GM19351 (cell line): ENCODE measurements at regions not wholly inside any gene's neighbourhood (a gene's known extent, or its start where the extent isn't known, plus 50 kb on each side); places are given as distances from the start of the nearest gene placed in this dataset.
A peak's percentile ranks its signal among the peaks of the same experiment; 100 is the strongest.

Source experiments
- ATAC-seq: cut with Tn5 transposase; IDR thresholded peaks from one replicate; pipeline ENCODE4 v1.9.1; 2021; ENCODE audit warnings: mild to moderate bottlenecking, moderate library complexity; ENCODE audit not compliant: unreplicated experiment

DNA sequence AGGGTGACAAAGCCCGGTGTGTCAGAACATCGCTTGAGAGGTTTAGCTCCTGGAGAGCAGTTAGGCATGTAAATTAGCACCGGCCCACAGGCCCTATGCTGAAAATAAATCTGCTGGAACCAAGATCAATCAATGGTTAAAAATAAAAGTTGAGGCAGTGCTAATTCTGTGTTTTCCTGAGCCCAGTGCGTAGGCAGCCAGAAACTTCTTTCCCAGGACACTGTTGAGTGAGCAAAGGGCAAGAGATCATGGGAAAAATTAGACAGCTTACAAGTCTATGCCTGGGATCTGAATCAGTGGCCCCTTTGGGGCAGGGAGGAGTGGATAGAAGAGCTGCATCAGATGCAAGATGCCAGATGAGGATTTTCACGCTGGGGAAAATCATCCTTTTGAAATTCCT lies 539.2 kb downstream of the BUD13 start:
- no peak for ATAC-seq

DNA sequence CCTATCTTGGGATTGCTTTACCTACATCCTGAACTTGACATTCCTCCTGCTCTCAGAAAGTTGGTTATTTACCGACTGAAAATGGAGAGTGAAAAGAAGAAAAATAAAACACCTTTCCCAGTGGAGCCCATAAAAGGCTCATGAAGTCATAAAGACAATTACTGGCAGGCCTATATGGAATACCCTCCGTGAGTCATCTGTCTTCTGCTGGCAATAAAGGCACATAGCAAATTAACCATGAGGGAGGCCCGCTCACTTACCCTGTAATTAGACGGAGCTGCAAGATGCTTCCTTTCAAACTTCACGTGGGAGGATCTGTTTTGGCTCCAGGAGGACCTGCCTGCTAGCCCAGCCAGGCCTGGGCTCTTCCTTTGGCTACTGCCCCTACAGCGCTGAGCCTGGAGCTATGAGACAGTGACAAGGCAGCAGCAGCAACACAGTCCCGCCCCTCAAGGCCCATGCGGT lies 540.4 kb downstream of the BUD13 start:
- ATAC-seq = no peak

DNA sequence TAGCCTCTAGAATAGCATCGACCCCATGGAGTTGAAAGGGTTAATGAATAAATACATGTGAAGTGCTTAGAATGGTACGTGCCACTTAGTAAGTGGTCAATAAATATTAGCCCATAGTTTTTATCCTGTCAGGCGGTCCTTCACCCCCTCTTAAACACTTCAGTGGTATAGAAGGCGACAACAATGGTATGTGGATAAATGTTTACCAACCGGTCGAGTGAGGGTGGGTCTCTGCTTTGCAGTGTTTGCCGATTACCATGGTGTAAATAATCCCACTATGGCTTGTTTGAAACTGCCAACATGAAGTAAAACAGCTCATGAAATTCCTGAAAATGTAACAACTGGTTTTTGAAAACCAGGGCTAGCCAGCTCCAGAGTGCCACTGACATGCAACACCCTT lies 541.2 kb downstream of the BUD13 start:
- no peak for ATAC-seq

DNA sequence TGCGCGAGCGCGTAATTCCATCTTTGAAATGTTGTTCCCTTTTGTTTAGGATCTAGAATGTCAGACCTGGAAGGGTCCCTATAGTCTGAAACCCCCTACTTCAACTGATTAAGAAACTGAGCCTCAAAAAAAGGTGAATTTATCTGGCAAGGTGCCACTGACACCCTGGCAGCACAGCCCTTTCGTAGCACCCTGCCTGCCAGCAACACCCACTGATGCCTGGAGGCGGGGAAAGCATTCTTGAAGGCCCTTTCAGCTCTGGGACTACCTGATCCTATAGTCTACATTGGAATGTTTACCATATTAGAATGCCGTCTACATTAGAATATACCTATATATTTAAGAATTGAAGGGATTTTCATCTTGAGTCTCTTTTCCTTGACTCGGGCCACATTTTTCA lies 542.3 kb downstream of the BUD13 start:
- no peak for ATAC-seq

DNA sequence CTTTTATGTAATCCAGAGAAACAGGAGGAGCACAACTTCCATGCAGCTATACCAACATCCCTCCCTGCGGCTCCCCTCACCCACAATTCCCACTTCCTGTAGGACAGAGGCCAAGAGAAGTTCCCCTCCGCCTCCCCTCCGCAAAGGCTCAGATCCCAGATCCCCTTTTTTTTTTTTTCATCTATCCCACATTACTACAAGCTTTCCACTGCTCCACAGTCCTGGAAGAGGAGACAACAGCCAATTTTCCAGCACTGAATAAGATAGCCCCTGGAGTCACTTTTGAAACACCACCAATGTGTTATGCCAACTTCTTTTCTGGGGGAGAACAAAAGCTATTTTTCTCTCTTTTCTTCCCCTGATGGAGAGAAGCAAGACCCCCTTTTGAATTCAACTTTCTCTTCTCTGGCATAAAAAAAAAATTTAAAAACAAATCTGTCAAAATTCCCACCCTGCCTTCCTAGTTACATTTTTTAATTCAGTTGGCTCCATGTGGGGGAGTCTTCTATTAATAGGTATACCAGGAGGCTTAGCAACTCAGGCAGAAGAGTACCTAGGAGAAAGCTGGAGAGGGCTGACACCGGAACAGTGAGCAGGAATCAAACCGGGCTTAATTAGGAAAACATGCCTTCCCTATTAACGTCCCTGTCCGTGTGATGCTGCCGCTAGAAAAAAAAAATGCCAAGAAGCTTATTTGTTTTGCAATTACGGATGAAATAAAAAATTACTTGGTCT lies 543.4 kb downstream of the BUD13 start:
- ATAC-seq = no peak

DNA sequence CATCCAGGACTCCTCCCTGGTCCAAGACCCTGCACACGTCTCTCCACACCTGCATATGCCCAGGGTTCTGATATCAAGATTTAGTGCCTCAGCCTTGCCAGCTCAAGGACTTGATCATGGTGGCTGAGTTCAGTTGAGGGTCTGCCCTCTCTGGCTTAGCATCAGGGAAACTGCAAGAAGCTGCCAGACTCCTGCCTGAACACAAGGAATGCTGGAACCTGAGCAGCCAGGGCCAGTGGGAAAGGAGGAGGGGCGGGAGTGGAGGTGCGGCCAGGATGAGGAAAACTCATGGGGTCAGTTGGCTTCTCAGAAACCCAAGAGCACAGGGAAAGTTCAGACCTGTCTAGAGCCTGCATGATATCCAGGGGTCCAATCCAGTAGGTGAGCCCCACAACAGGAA lies 546.1 kb downstream of the BUD13 start:
- ATAC-seq = no peak

DNA sequence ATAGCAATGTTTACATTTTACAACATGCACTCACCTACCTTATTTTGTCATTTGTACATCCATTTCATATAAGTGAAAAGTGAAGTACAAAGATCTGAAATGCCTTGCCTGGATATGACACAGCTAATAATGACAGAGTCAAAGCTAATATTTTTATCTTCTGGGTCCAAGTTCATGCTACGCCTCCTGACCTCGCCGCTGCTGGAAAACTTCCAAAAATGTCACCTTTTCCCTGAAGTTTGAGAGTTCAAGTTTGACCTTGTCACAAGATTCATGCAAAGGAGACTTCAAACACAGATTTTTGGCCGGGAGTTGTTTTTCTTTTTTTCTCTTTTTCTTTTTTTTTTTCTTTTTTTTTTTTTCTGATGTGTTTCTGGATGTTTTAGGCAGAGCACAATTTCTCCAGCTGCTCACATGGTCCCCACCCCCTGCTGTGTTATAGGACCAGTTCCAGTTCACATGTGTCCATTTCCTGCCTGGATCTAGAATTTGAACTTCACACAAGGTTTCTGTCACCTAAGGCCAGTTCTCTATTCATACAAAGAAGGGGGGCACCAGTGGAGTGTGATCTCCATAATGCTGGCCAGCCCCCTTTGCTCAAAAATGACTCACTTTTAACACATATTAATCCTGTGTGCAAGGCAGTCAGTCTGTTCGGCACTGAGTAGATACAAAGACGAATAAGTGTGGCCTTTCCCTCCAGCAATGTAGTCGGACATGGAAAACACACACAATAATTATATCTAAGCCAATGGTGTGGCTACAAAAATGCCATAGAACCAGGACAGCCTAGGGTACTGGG lies 546.8 kb downstream of the BUD13 start:
- ATAC-seq = no peak

DNA sequence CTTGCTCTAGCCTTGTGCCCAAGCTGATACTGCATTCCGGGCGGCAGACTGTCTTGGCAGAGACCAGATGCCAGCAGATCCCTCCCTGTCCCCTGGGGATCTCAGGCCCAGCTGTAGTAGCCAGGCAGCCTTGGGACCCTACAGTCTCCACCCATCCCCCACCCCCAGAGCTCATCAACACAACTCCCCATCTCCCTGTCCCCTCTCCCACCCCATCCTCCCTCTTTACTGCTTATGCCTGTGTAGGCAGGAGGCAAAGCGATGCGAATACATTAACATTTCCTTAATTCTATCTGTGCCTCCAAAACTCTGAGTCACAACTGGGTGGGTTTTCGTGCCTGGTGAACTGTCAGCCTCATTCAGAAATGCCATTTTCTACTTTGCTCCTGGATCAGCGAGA lies 547.6 kb downstream of the BUD13 start:
- no peak for ATAC-seq

DNA sequence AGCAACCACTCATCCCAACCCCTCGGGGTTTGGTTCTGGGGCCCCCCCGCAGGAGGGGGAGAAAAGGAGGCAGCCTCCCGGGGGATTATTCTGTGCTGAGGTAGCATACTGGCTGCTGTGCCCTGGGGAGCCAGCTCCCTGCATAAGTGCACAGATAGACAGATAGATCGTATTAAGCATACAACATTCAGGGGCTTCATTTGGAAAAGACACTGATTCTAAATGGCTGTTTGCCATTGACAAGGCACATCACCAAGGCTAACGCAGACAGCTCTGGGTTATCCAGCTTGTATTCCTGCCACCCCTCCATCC lies 547.9 kb downstream of the BUD13 start:
- ATAC-seq = no peak

DNA sequence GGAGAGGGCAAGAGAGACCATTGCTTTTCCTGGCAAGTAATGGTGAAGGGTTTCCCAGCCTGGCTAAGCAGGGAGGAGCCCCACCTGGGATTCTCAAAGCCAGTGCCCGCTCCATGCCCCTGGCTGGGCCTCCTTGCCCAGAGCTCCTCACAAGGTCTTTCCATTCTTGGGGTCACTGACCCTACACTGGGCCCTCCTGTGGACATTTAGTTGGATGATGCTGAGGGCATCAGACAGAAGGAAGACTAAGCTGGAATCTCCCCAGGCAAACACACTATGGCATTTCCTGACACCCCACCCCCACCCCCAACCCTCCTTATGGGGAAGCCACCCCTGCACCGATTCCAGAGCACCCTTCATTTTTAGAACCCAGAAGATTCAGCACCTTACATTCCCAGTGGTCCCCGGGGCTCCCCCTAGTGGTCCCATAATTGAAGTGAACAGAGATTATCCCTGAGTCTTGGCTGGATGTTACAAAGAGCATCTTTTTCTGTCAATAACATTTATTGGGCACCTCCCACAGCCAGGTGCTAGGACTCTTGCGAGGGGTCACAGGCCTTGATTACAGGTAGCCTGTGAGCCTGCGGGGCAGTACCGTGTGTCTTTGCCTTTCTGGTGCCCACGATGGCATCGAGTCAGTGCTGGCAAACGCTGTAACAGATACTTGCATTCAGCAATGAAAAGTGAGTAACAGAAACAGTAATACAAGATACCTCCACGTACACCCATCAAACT lies 548.5 kb downstream of the BUD13 start:
- ATAC-seq = peak; percentile 66

DNA sequence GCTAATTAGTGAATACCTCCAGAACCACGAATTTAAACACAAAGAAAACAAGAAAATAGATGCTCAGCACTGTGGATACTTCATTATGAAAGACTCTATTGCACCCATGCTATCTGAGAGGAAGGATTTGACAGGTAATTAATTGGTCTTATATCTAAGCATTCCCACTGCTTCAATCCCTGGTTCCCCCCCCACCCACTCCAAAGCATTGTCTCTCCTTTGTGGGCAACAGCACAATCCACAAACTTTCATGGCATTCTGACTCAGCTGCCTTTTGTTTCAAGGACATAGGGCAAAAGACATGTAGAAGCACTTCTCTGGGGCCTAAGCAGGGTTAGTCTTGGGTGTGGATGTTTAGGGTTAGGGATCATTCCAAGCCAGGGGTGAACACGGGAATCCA lies 551.4 kb downstream of the BUD13 start:
- ATAC-seq = no peak

DNA sequence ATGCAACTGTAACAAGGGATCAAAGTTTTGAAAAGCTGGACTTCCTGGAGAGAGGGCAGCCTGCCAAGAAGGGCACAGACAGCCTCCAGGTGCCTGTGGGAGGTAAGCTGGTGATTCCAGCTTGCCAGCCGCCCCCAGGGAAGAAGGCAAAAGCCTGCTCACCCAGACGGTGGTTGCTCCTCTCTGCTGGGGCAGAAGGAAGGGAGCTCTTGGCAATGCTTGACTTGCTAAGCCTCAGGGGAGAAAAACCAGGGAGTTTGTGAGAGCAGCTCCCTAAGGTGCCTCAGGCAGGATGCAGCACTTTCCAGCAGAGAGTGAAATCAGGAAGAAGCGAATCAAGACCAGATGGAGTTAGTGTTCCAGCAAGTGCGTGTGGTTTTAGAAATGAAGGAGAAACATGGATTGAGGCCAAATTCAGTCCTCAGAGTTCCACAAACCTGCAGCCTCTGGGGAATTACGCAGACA lies 553.6 kb downstream of the BUD13 start:
- ATAC-seq = no peak

DNA sequence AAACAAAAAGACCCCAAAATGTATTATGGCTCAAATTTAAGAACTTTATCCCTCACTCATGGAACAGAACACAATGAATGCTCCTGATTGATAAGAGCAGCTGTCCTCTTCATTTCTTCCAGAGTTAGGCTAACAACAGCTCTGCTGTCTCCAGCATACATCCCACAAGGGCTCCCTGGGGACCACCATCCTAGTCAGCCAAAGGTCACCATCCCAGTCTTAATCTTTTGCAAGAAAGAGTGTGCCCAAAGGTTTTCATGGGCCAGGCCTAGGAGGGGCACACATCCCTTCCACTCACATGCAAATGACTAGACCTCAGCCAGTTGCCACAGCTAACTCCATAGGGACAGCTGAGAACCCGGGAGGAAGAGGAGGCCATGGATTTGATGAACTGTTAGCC lies 555.3 kb downstream of the BUD13 start:
- ATAC-seq = no peak

DNA sequence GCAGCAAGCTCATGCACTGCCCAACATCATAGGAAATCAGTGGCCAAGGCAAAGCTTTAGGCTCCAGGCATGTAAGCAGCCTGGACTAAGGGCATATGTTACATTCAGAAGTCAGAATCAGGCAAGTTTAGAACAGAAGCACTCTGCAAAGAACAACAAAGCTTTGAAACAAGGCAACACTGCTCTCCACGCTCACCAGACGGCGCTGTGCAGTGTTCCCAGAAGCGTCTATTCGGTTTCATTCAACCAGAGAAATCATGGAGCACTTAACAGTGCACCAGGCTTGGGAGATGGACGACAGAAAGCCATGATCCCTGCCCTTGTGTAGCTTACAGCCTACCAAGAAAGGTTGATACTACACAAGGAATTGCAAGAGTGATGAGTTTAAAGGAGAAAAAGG lies 555.8 kb downstream of the BUD13 start:
- no peak for ATAC-seq

DNA sequence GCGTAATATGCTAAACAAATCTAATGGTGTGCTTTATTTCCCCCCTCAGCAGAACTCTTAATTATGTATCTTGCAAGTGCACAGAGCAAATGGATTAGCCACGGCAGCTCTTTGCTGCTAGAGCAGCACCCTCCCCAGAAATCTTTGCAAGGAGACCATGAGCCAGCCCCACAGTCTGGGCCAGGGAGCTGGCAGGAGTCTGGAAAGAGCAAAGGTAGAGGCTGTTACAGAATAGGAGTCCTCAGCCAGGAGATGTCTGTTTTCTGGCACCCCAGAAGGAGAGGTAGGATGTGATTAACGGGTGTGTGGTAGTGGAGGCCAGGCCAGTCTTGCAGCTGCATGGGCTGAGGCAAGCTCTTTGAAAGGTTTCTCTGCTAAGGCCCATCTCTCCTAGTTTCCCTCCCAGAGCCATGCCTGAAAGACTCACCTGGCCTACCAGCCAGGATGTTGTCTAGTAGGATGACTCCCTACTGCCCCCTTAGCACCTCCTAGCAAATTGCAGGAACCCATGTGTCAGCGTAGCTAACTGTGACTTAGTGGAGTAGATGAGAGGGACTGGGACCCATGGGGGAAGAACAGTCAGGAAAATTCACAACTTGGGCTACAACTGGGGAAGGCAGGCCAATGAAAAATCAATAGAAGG lies 557.2 kb downstream of the BUD13 start:
- no peak for ATAC-seq

DNA sequence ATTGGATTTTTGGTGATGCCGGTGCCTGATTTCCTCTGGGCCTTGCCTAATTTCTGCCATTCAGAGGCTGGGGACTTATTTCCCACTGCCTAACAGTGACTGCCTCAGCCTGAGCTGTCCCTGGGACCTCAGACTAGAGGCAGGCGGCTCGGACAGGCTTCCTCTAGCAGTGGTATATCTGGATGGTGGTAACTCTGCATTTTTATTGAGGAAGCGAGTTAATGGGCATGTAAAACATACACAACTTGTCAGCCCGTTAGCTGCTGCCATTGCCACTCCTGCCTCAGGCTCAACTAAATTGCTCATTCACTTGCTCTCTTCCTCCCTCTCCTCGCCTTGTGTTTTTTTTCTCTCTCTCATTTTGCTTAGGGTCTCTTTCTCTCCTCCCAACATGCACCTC lies 561.6 kb downstream of the BUD13 start:
- ATAC-seq = no peak

DNA sequence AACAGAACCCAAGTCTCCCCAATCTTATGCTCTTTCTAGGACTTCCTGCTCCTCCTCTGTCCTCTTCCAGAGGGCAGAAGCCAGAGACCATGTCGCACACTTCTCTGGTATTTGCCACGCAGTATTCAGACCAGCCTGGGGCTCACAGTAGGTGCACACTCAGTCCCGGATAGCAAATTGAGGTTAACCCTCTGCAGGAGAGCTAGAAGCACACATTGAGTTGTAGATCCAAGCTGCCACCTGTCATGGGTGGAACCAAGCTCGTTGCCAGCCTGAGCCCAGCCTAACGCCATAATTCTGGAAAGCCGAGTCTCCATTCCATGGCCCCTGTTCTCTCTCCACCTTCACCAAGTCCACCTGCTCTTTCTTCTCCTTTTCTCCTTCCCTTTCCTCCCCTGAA lies 562.1 kb downstream of the BUD13 start:
- ATAC-seq = no peak

DNA sequence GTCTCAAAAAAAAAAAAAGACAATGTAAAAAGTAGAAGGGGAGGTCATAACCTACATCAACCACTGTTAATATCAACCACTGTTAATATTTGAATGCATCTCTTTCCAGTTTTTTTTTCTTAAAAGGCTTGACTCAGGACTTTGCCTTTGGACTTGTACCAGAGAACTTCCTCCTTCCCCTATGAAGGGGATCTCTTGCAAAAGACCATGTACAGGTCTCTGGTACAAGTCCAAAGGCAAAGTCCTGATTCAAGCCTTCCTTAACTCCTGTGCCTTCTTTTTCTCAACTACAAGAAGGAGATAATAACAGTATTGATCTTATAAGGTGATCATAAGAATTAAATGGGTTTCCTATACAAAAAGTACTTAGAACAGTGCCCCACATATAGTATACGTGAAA lies 563.5 kb downstream of the BUD13 start:
- no peak for ATAC-seq

DNA sequence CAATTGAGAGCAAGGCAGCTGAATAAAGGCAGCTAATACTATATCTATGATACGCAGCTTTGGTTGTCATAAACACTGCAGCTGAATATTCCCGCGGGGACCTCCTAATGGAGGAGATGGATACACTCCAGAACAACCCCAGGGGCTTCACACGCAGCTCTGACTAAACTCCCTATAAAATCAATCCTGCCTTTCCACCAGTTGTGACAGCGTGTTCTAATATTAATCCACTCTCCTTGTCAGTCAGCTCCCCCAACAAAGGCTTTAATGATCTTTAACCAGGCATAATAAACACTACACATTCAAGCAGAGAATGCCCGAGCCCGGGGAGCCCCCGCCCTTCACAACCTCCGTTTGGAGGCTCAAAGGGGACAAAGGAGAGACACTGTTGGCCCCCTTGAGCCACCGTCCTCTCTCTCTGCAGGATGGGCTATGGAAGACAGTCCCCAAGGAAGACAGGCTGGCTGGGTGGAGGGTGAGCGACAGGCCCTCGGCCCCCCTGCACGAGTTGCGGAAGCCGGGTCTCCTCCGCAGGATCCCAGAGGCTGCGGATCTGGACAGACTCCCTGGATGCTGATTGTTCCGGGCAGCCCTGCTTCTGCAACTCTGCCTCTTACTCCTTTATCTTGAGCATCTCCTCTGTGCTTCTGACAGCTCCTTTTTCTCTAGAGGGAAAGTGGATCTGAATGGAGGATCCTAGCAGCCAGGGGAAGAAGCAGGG lies 565.2 kb downstream of the BUD13 start:
- ATAC-seq = no peak

DNA sequence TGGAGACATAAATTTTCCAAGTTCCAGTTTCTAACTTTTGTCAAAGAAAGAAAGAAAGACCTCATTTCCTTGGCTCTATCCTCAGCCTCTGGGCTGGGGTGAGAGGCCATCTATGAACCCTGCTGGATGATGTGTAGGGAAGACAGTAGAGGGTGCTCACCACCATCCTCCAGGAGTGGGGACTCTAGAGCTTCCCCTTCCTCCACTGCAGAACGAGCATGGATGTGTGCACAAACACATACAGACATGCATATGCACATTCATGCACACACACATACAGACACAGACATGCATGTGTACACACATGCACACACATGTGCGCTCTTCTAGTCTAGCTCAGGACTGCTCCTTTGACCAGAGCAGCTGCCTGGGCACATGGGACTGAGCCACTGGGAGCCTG lies 565.8 kb downstream of the BUD13 start:
- no peak for ATAC-seq

DNA sequence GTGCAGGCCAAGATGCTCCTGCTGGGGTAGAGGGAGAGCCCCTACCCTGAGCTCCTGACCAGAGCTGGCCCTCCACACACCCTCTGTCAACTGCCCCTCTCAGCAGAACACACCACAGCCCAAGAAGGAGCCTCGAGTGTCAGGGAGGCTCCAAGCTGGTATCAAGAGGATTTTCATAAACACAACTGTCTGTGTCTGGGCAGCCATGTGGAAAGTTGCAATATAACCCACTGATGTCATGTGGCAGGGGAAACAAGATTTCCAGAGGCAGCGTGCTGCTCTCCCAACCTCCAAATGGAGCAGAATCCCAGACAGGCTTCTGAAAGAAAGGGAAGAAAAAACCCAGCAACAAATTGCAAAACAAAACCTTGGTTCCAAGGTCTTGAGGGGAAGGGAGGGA lies 569.9 kb downstream of the BUD13 start:
- no peak for ATAC-seq
